Vagina (tissue), 2 donors: ENCODE measurements at regions not wholly inside any gene's neighbourhood (a gene's known extent, or its start where the extent isn't known, plus 50 kb on each side); places are given as distances from the start of the nearest gene placed in this dataset.

Experiments
- DNase-seq, 2 donors: peaks; one replicate each; pipeline ENCODE4 v3.0.0-alpha.2; 2017; ENCODE audit errors: extremely low spot score in 2 of 2
- H3K27ac ChIP-seq: fragments of 200-600 bp; sonication (generic); one replicate; pipeline ENCODE4 v1.5.1; 2019
- H3K27me3 ChIP-seq: fragments of 200-600 bp; sonication (generic); one replicate; pipeline ENCODE4 v1.5.1; 2019
- H3K36me3 ChIP-seq, 2 donors: fragments of 200-600 bp; sonication (generic); one replicate each; pipeline ENCODE4 v1.5.1; 2017 to 2019
- H3K4me1 ChIP-seq: fragments of 200-600 bp; sonication (generic); one replicate; pipeline ENCODE4 v1.5.1; 2019
- H3K4me3 ChIP-seq, 2 donors: fragments of 200-600 bp; sonication (generic); 1 replicate in 1 of 2; 2 replicates in 1 of 2; pipeline ENCODE4 v1.5.1; 2016 to 2019
- H3K9me3 ChIP-seq: fragments of 200-600 bp; sonication (generic); one replicate; pipeline ENCODE4 v1.5.1; 2019
- CTCF ChIP-seq, 3 experiments: fragments of 450-650 bp in 2 of 3; fragments of 200-600 bp in 1 of 3; sonication (generic) in 1 of 3; IDR thresholded peaks; one replicate each; pipeline ENCODE4 v1.5.1; 2017 to 2019; ENCODE audit warnings: antibody characterized with exemption in 3 of 3, mild to moderate bottlenecking in 2 of 3, moderate library complexity in 2 of 3
- POLR2A ChIP-seq, 2 donors: fragments of 450-650 bp; IDR thresholded peaks; one replicate each; pipeline ENCODE4 v1.6.1; 2017; ENCODE audit warnings: antibody characterized with exemption in 2 of 2, mild to moderate bottlenecking in 2 of 2, moderate library complexity in 2 of 2
- POLR2AphosphoS5 ChIP-seq, 2 donors: sonication (generic); formaldehyde crosslinking; IDR thresholded peaks; one replicate each; pipeline ENCODE4 v1.9.0; 2017; ENCODE audit warnings: antibody characterized with exemption in 2 of 2, mild to moderate bottlenecking in 2 of 2, low read depth in 1 of 2; ENCODE audit not compliant: insufficient read depth in 1 of 2
- intact Hi-C: fragments of 100-400 bp; cut with DNase I; formaldehyde crosslinking; loops from one replicate; pipeline ENCODE4 v1.15.1; 2023

- Histone ChIP-seq H3K4me3 (no peak overlapping the region), H3K27ac (no peak overlapping the region), H3K9me3 (no peaks in the 10 kb centered on the region), H3K36me3 (no peaks in the 10 kb centered on the region), H3K4me1 (no peaks in the 10 kb centered on the region), H3K27me3 (no peaks in the 10 kb centered on the region)
- intact Hi-C loops, result no loop called here
- no peak for DNase-seq
- no peak for TF ChIP-seq POLR2A (IDR thresholded peaks at IDR 0.05)
- TF ChIP-seq POLR2AphosphoS5 (IDR thresholded peaks at IDR 0.05; ENCODE audit: insufficient read depth in 1 of 2, low read depth in 1 of 2), result no peak
- TF ChIP-seq CTCF (IDR thresholded peaks at IDR 0.05), result no peak
These were observed 497.3 kb downstream of the CCDC85A start for GRCh38 chr2:56680971-56681631.

GRCh38 chr2:56681659-56682396, 498.0 kb downstream of the CCDC85A start:
- H3K4me3 ChIP-seq, result no peak overlapping the region
- H3K36me3 ChIP-seq, result no peaks in the 10 kb centered on the region
- no peaks in the 10 kb centered on the region for H3K27me3 ChIP-seq
- no peaks in the 10 kb centered on the region for H3K4me1 ChIP-seq
- no peak for DNase-seq
- no peaks in the 10 kb centered on the region for H3K9me3 ChIP-seq
- TF ChIP-seq POLR2A (IDR thresholded peaks at IDR 0.05) (no peak), CTCF (IDR thresholded peaks at IDR 0.05) (no peak), POLR2AphosphoS5 (IDR thresholded peaks at IDR 0.05; ENCODE audit: insufficient read depth in 1 of 2, low read depth in 1 of 2) (no peak)
- H3K27ac ChIP-seq, result no peak overlapping the region
- intact Hi-C loops, result no loop called here

GRCh38 chr2:56682397-56682760, 498.6 kb downstream of the CCDC85A start:
- TF ChIP-seq CTCF (IDR thresholded peaks at IDR 0.05), result no peak
- TF ChIP-seq POLR2AphosphoS5 (IDR thresholded peaks at IDR 0.05; ENCODE audit: insufficient read depth in 1 of 2, low read depth in 1 of 2), result no peak
- TF ChIP-seq POLR2A (IDR thresholded peaks at IDR 0.05), result no peak
- no peaks in the 10 kb centered on the region for H3K4me1 ChIP-seq
- H3K36me3 ChIP-seq, result no peaks in the 10 kb centered on the region
- no peak overlapping the region for H3K4me3 ChIP-seq
- no peak overlapping the region for H3K27ac ChIP-seq
- intact Hi-C loops, result no loop called here
- H3K27me3 ChIP-seq, result no peaks in the 10 kb centered on the region
- DNase-seq, result no peak
- H3K9me3 ChIP-seq, result no peaks in the 10 kb centered on the region

GRCh38 chr2:56684327-56684726, 500.5 kb downstream of the CCDC85A start:
- Histone ChIP-seq H3K4me1 (no peaks in the 10 kb centered on the region), H3K27ac (no peak overlapping the region), H3K9me3 (no peaks in the 10 kb centered on the region), H3K36me3 (no peaks in the 10 kb centered on the region), H3K27me3 (no peaks in the 10 kb centered on the region), H3K4me3 (no peak overlapping the region)
- no peak for TF ChIP-seq CTCF (IDR thresholded peaks at IDR 0.05)
- TF ChIP-seq POLR2AphosphoS5 (IDR thresholded peaks at IDR 0.05; ENCODE audit: insufficient read depth in 1 of 2, low read depth in 1 of 2), result no peak
- TF ChIP-seq POLR2A (IDR thresholded peaks at IDR 0.05), result no peak
- DNase-seq, result no peak
- intact Hi-C loops, result no loop called here

GRCh38 chr2:56685205-56685604, 501.4 kb downstream of the CCDC85A start:
- no peak overlapping the region for H3K4me3 ChIP-seq
- DNase-seq, result no peak
- no peak for TF ChIP-seq CTCF (IDR thresholded peaks at IDR 0.05)
- TF ChIP-seq POLR2AphosphoS5 (IDR thresholded peaks at IDR 0.05; ENCODE audit: insufficient read depth in 1 of 2, low read depth in 1 of 2), result no peak
- no peak for TF ChIP-seq POLR2A (IDR thresholded peaks at IDR 0.05)
- intact Hi-C loops, result loop anchor here (5.0 kb wide), 1 partner anchor 512 kb away; no protein-coding TSS in a partner anchor
- H3K36me3 ChIP-seq, result no peaks in the 10 kb centered on the region
- H3K9me3 ChIP-seq, result no peaks in the 10 kb centered on the region
- no peaks in the 10 kb centered on the region for H3K27me3 ChIP-seq
- no peak overlapping the region for H3K27ac ChIP-seq
- no peaks in the 10 kb centered on the region for H3K4me1 ChIP-seq
